ENCODE measurements at regions not wholly inside any gene's neighbourhood (a gene's known extent, or its start where the extent isn't known, plus 50 kb on each side); places are given as distances from the start of the nearest gene placed in this dataset.

DNA sequence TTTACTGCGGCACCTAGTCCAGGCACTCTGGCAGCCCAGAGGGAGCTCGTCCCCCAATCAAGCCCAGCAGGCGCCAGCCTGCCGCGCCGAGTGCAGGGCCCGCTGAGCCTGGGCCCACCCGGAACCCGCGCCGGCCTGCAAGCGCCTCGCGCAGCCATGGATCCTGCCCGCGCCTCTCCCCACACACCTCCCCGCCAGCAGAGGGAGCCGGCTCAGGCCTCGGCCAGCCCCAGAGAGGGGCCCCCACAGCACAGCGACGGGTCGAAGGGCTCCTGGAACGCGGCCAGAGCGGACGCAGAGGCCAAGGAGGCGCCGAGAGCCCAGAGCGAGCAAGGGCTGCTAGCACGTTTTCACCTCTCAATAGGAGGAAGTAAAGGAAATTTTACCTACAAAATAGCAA, 767.0 kb downstream of the MRPL39 start:
- Histone ChIP-seq H3F3A (replicated peaks; ENCODE audit: low read depth) (no peaks in the 10 kb centered on the region), H3K79me2 (replicated peaks; ENCODE audit: insufficient read depth) (no peaks in the 10 kb centered on the region), H2AFZ (no peak overlapping the region), H3K36me3 (ENCODE audit: insufficient read depth) (no peaks in the 10 kb centered on the region), H3K9me2 (ENCODE audit: insufficient read depth) (no peaks in the 10 kb centered on the region; the same call in 1 of the 2 replicates), H4K20me1 (replicated peaks; ENCODE audit: insufficient read depth) (no peaks in the 10 kb centered on the region), H3K27me3 (ENCODE audit: insufficient read depth) (no peaks in the 10 kb centered on the region), H3K4me2 (no peak overlapping the region), H3K4me3 (no peak overlapping the region), H3K27ac (ENCODE audit: low read depth) (no peak overlapping the region), H3K4me1 (ENCODE audit: insufficient read depth) (no peaks in the 10 kb centered on the region)
- Mint-ChIP-seq H3K9me3 (peaks cover 64% of the 10 kb centered on the region), H3K27me3 (ENCODE audit: insufficient read depth, low read depth, poor library complexity) (no peaks in the 10 kb centered on the region), H3K4me1 (no peaks in the 10 kb centered on the region), H3K27ac (no peak overlapping the region), H3K4me3 (no peak overlapping the region), H3K36me3 (ENCODE audit: low read depth) (peaks cover 18% of the 10 kb centered on the region)
- TF ChIP-seq EZH2 (IDR thresholded peaks at IDR 0.05; ENCODE audit: low read depth, unreplicated experiment) (no peak), CREB1 (CRISPR knock-in tag; IDR thresholded peaks at IDR 0.05; ENCODE audit: low read depth) (no peak), CTCF (conservative IDR thresholded peaks at IDR 0.05; ENCODE audit: low read depth in 2 of 2) (peak; percentile 43 to 49), EZH2phosphoT487 (IDR thresholded peaks at IDR 0.05; ENCODE audit: unreplicated experiment) (no peak)
- ATAC-seq (peak; percentile 90), DNase-seq (ENCODE audit: low spot score) (peak; percentile 43)

DNA sequence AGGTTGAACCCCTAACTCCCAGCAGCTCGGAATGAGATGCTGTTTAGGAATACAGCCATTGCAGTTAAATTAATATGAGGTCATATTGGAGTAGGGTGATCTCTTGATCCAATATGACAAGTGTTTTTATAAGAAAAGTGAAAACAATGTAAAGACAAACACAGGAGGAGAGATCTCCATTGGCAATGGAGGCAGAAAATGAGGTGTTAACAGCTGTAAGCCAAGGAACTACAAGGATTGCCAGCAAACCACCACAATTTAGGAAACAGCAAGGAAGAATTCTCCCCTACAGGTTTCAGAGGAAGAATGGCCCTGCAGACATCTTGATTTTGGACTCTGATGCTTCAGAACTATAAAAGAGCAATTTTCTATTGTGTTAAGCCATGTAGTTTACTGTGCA, 774.3 kb downstream of the MRPL39 start:
- Mint-ChIP-seq H3K36me3 (ENCODE audit: low read depth) (no peaks in the 10 kb centered on the region; the same call in 1 of the 3 replicates), H3K27me3 (ENCODE audit: insufficient read depth, low read depth, poor library complexity) (no peaks in the 10 kb centered on the region), H3K9me3 (peaks cover 58% of the 10 kb centered on the region), H3K4me3 (no peak overlapping the region), H3K4me1 (no peaks in the 10 kb centered on the region), H3K27ac (no peak overlapping the region)
- H3F3A ChIP-seq (replicated peaks; ENCODE audit: low read depth): no peaks in the 10 kb centered on the region
- no peak overlapping the region for H3K4me3 ChIP-seq
- H4K20me1 ChIP-seq (replicated peaks; ENCODE audit: insufficient read depth): no peaks in the 10 kb centered on the region
- ATAC-seq: no peak
- no peaks in the 10 kb centered on the region for H3K27me3 ChIP-seq (ENCODE audit: insufficient read depth)
- H3K4me2 ChIP-seq: no peak overlapping the region
- DNase-seq (ENCODE audit: low spot score): no peak
- H3K27ac ChIP-seq (ENCODE audit: low read depth): no peak overlapping the region
- H3K9me2 ChIP-seq (ENCODE audit: insufficient read depth): no peaks in the 10 kb centered on the region
- H2AFZ ChIP-seq: no peak overlapping the region
- no peaks in the 10 kb centered on the region for H3K79me2 ChIP-seq (replicated peaks; ENCODE audit: insufficient read depth)
- H3K4me1 ChIP-seq (ENCODE audit: insufficient read depth): no peaks in the 10 kb centered on the region
- H3K36me3 ChIP-seq (ENCODE audit: insufficient read depth): no peaks in the 10 kb centered on the region
- no peak for TF ChIP-seq REST (IDR thresholded peaks at IDR 0.05; ENCODE audit: unreplicated experiment)
- TF ChIP-seq EZH2phosphoT487 (IDR thresholded peaks at IDR 0.05; ENCODE audit: unreplicated experiment): no peak
- TF ChIP-seq, protein P1, sequence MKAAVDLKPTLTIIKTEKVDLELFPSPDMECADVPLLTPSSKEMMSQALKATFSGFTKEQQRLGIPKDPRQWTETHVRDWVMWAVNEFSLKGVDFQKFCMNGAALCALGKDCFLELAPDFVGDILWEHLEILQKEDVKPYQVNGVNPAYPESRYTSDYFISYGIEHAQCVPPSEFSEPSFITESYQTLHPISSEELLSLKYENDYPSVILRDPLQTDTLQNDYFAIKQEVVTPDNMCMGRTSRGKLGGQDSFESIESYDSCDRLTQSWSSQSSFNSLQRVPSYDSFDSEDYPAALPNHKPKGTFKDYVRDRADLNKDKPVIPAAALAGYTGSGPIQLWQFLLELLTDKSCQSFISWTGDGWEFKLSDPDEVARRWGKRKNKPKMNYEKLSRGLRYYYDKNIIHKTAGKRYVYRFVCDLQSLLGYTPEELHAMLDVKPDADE (IDR thresholded peaks at IDR 0.05): no peak
- TF ChIP-seq ZNF114 (CRISPR knock-in tag; IDR thresholded peaks at IDR 0.05): no peak
- TF ChIP-seq STAT1 (IDR thresholded peaks at IDR 0.05; ENCODE audit: unreplicated experiment): no peak
- no peak for TF ChIP-seq POLR2AphosphoS5 (IDR thresholded peaks at IDR 0.05; ENCODE audit: low read depth)
- no peak for TF ChIP-seq NANOG (IDR thresholded peaks at IDR 0.05; ENCODE audit: borderline replicate concordance)
- TF ChIP-seq CTCF (conservative IDR thresholded peaks at IDR 0.05; ENCODE audit: low read depth in 2 of 2): no peak
- TF ChIP-seq EZH2 (IDR thresholded peaks at IDR 0.05; ENCODE audit: low read depth, unreplicated experiment): no peak
- TF ChIP-seq JUNB (IDR thresholded peaks at IDR 0.05; ENCODE audit: unreplicated experiment): no peak
- no peak for TF ChIP-seq ZNF331 (CRISPR knock-in tag; IDR thresholded peaks at IDR 0.05; ENCODE audit: low read depth)

Measured in GM23338 (cell line).